ENCODE measurements at regions not wholly inside any gene's neighbourhood (a gene's known extent, or its start where the extent isn't known, plus 50 kb on each side); places are given as distances from the start of the nearest gene placed in this dataset.

GRCh38 chr3:24048843-24049242 is 103.8 kb downstream of the NR1D2 start:
- TF ChIP-seq, protein P1, sequence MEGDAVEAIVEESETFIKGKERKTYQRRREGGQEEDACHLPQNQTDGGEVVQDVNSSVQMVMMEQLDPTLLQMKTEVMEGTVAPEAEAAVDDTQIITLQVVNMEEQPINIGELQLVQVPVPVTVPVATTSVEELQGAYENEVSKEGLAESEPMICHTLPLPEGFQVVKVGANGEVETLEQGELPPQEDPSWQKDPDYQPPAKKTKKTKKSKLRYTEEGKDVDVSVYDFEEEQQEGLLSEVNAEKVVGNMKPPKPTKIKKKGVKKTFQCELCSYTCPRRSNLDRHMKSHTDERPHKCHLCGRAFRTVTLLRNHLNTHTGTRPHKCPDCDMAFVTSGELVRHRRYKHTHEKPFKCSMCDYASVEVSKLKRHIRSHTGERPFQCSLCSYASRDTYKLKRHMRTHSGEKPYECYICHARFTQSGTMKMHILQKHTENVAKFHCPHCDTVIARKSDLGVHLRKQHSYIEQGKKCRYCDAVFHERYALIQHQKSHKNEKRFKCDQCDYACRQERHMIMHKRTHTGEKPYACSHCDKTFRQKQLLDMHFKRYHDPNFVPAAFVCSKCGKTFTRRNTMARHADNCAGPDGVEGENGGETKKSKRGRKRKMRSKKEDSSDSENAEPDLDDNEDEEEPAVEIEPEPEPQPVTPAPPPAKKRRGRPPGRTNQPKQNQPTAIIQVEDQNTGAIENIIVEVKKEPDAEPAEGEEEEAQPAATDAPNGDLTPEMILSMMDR (IDR thresholded peaks at IDR 0.05): no peak
- TF ChIP-seq POLR2A (IDR thresholded peaks at IDR 0.05): no peak
